ENCODE measurements at regions not wholly inside any gene's neighbourhood (a gene's known extent, or its start where the extent isn't known, plus 50 kb on each side); places are given as distances from the start of the nearest gene placed in this dataset.

DNA sequence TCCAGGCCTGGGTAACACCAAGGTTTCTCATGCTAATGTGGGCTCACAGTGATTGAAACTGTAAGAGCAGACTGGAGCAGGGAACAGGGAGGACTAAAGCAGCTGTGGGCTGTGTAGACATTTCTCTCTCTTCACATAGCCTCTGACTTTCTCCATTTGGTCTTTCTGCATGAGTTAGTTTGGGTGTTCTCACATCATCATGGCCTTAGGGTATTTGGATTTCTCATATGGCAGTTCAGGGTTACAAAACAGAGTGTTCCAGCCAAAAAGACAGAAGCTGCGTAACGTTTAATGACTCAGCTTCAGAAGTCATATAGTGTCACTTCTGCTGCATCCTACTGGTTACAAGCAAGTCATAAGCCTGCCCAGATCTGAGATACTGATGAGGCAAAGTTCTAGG is 52.0 kb upstream of the OSBPL8 start:
- DNase-seq: no peak

DNA sequence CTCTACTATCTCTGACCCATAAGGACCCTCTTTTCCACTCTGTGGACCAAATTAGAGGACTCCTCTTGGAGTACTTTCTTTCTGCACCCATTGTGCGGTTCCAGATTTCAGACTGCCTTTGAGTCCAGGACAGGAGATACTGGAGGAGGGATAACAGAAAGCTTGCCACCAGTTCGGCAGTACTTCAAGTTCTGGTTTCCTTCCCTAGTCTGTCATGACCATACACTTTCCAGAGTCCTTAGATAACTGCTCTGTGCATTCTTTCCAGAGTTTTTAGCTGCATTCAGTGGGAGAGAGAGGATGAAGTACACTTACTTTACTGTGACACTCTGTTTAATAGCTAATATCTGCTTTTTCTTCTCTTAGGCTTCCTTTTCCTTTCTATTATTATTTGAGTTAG is 54.8 kb upstream of the OSBPL8 start:
- DNase-seq: no peak

DNA sequence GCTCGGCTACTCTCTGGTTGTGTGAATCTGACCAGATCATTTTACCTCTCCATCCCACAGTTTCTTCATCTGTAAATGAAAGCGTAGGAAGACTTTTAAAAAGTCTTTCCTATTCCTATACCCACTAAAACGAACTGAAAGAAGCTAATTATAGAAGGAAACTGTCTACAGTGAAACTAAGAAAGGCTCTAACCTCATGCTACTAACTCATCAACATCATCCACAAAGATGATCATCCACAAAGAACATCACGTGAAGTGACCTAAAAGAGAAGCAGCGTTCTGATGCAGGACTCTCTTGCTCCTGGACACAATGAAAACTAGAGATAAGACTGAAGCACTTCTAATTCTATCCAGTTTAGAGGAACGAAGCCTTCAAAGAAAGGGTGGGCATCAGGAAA is 58.5 kb upstream of the OSBPL8 start:
- no peak for DNase-seq

DNA sequence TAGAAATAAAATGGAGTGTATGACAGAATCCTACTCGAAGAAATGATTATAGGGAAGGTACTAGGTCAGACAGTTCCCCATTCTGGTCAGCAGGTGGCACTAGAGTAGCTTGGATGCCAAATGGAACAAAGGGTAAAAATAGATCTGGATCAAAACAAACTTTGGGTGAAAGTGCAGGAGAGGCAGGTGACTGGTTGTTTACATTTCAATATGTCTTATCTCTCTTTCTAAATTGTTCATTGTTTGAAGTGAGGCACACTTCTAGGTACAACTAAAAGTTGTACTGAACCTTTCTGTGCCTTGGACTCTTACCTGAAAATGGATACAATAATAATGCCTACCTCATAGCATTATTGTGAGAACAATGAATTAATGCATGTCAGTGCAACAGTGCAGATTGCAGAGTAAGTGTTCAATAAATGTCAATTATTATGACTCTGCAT is 62.0 kb upstream of the OSBPL8 start:
- DNase-seq: peak; percentile 47

DNA sequence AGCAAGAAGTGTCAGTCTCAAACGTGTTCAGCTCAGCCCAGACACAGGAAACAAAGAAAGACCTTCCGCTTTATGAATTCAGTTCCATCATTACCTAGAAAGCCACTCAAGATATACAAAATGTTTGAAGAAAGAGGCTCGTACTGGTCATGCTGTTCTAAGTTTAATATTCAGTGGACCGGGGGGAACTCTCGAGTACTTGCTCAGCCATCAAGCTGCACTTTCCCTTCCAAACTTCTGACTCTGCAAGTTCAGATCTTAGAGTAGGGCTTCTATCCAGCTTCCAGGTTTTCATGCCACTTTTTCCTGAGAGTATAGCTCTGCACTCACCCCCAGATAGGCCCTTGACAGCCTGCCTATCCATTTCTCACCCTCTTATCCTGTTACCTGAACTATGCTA is 62.8 kb upstream of the OSBPL8 start:
- no peak for DNase-seq

DNA sequence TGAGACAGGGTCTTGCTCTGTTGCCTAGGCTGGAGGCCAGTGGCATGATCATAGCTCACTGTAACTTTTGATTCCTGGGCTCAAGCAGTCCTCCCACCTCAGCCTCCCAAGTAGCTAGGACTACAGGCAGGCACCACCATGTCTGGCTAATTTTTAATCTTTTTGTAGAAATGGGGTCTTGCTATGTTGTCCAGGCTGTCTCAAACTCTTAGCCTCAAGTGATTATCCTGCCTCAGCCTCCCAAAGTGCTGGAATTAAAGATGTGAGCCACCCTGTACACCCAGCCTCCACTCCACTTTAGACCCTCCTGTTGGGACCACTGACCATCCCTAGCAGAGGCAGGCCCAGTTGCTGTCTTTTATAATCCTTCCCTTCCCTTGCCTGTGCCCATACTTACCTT is 63.3 kb upstream of the OSBPL8 start:
- DNase-seq: no peak

DNA sequence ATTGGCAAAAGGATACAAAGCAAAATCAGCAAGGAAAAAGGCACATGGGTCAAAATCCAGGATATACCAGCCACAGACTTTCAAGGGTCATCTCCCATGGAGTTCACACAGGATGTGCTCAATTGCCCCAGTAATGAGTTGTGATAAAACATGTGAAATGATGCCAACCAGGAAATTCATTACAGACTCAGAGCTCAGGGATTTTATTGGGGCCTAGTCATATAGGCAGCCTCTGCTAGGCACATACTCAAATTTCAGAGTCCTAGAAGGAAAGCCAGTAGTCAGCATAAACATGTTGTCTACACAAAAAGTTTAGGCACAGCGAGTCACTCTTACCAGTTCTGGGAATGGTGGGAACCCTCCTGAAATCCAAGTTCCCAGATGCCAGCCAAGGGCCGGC is 64.4 kb upstream of the OSBPL8 start:
- DNase-seq: no peak

DNA sequence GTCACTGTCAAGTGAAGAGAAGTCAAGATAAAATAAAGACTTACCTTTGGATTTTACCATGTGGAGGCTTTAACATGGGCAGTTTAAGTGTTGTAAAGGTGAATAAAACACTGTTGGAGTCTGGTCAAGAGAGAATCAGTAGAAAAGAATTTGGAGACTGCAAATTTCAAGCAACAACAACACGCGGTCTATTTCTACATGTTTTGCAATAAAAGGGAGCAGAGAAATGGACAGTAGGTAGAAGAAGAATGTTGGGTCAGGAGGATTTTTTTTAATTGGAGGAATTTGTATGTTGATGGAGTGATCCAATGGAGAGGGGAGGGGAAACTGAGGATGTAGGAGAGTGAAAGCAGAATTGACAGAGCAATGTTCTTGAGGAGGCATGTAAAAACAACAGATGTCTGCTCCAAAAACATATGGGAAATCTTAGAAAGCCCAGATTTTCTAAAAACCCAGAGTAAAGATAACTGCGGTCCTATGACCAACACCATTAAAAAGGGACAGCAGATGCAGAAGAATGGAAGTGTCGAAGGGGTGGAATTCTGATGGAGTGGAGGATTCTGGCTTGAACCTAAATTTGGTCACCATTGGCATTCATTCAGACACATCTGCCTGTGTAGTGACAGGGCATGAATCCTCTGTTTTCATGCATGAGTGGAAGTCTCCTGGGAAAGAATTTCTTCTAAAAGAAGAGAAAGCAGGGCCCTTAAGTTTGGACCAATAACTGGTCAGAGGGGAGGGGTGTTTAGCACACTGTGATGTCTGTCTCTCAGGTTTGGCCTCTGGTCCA is 68.0 kb upstream of the OSBPL8 start:
- no peak for DNase-seq

DNA sequence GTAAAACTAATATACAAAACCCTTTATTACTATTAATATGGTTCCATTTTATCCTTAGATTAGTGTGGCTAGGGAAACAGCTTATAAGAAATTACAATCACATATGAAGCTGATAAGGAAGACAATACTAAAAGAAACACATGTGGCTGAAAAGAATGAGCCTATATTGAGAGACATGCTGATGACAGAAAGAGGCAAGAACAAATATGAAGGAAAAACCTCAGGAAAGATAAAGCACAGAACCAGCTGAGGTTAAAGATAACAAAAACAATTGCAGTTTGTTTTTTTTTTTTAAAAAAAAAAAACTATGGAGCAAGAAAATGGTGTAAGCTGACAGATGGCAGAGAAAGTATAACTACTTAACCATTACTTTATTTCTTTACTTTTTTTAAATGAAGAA is 69.2 kb upstream of the OSBPL8 start:
- DNase-seq: no peak

DNA sequence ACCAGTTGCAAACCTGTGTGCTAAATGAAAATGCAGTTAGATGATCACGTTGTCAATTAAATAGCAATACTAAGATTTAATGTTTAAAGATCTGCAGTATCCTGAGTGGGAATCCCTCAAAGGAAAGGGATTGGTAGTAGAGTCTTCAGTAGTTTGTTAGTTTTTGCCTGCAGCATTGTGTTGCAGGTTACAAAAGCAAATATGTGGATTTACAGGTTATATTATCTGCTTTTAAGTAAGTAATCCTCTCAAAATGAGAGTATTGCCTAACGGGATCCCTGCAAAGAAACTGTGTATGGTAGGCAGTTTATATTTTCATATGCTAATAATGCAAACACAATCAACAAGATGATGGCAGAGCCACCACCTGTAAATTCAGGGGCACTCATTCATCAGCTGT is 72.2 kb upstream of the OSBPL8 start:
- DNase-seq: no peak

DNA sequence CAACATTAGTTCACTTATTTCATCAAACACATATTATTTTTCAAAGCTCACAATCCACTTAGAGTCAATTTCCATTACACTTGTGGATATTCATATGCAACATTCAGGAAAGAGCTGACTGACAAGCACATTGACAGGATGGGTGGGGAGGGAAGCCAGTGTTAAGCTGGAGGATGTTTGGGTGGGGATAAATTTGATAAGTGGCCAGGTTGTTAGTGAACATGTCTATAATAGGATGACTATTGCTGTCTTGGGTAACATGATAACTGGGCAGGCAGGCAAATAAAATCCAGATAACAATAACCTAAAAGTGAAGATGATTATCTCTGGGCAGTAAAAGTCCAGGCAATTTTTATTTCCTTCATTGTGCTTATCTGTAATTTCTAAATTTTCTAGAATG is 73.8 kb upstream of the OSBPL8 start:
- no peak for DNase-seq

DNA sequence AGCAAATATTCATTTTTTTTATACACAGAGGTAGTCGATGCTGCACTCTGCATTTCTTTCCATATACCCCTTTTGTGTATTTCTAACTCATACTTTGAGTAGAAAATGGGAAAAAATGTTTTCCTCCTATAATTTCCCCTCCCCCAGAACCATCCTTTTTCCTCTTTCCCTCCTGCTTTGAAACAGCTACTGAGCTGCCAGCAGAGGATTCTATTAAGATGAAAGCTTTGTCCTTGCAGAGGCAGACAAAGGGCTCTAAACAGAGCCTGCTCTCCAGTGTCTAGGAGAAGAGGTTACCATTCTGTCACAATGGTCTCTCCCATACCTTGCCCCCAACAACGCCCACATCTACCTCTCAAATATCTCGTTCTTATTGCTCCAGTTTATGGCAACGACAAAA is 74.6 kb upstream of the OSBPL8 start:
- DNase-seq: no peak

DNA sequence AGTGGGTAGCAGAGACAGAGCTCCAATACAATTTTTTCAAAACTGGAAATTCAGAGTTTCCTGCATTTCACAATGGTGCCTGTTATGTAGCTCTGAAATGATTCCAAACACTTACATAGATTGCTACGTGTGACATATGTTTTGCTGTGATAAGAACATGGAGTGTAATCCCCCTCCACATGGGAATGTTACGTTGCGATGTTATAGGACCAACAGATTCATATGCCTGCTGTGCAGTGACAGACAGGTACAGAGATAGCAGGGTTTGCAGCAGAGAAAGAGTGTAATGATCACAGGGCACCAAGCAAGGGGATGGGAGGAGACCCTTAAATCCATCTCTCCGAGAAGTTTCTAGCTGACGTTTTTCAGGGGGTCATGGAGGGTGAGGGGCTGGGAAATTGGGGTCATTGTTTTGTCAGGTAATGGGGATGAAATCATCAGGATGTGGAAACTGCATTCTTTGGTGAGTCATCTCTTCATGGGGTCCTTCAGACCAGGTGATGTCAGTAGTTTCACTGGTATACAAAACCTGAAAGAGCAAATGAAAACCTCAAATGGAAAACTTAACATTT is 76.6 kb upstream of the OSBPL8 start:
- DNase-seq: no peak

DNA sequence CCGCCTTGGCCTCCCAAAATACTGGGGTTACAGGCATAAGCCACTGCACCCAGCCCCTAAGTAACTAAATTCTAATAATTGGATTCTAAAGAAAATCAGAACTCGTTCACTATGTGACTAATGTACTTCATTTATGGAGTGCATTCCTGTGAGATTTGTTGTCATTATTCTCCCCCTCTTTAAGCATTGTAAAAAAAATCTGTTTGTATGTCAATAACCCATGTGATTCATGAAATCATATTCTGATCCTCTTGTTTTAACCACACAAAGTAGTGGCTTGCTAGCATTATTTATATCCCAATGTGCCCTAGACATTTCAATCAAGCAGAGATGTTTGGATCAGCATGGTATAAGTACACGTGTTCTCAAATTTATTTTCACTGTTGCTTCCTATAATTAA is 78.2 kb upstream of the OSBPL8 start:
- DNase-seq: no peak

DNA sequence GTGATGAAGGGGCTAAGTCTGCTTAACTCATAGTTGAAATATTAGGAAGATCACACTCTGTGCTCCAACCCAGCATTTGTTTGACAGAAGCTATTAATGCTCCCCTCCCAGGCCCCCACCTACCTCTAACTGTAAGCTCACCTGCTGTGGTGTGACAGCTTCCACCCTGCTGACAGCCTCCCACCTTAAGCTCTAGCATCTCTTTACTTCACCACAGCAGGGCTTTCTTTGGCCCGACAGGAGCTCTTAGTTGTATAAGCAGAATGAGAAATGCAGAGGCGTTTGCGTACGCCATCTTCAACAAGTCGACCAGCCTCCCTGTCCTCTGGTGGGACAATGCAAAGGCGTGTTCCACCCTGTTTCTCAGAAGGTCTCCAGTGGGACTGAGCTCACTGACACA is 80.1 kb upstream of the OSBPL8 start:
- no peak for DNase-seq

DNA sequence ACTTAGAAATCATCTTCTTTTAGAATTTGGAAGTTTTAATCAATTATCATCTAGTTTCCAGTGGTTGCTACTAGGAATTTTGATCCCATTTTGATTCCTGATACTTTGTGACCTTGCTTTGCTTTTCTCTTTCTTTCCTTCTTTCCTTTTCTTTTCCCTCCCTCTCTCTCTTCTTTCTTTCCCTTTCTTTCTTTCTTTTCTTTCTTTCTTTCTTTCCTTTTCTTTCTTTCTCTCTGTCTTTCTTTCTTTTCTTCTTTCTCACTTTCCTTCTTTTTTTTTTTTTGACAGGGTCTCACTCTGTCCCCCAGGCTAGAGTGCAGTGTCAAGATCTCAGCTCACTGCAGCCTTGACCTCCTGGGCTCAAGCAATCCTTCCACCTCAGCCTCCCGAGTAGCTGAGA is 81.5 kb upstream of the OSBPL8 start:
- no peak for DNase-seq

DNA sequence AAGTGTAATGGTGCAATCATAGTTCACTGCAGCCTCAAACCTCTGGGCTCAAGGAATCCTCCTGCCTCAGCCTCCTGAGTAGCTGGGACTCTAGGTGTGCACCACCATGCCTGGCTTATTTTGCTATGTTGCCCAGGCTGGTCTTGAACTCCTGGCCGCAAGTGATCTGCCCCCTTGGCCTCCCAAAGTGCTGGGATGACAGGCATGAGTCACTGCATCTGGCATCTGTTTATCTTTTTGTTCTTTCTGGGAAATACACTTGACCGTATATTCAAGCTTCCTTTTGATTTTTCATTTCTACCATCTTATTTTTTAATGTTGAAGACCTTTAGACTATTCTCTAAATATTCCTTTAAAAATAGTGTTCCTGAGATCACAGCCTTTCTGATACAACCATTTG is 82.4 kb upstream of the OSBPL8 start:
- no peak for DNase-seq

DNA sequence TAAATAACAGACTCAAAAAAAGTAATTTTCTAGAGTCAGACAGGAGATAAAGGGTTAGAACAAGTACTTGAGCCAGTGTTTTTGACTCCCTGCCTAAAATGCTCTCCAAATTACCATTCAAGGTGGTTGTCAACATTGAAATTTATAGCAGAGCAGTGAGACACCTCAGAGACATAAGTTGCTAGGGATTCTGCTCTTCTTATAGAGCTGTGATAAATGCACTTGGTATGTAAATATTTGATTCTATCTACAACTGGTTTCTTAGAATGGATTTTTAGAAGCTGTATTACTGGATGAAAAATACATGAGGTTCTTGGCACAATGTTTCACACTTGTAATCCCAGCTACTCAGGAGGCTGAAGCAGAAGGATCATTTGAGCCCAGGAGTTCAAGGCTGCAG is 83.9 kb upstream of the OSBPL8 start:
- no peak for DNase-seq

DNA sequence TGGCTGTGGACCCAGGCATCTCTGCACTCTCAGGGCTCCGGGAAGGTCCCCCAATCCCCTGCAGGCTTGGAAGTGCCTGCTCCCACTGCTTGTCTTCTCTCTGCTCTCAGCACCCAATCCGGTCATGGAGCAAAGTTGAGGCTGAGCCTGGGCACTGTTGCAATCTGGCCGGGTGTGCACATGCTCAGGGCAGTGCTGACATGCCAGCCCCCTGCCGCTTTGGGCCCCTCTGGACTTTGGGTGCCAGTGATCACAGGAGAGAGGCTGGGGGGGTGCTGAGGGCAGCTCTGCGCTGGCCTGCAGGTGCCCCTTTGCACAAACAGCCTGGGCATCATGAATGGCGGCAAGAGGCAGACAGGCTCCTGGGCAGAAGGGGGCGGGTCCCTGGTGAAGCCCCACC is 85.4 kb upstream of the OSBPL8 start:
- no peak for DNase-seq

DNA sequence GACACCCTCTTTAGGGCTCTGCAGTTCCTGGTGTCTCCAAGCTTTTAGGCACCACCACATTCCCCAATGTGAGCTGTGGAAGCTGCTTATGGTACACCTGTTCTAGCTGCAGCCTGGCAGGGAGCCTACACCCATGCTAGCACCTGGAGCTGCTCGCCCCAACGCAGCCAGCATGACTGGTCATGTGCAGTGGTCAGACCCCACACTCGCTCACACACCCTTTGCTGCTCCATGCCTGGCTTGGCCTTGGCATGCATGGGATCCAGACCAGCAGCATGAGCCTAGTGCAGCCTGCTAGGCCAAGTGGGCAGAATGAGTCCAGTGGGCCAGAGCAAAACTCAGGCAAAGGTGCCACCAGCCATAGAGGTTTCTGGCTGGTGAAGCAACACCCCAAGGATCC is 86.4 kb upstream of the OSBPL8 start:
- no peak for DNase-seq

DNA sequence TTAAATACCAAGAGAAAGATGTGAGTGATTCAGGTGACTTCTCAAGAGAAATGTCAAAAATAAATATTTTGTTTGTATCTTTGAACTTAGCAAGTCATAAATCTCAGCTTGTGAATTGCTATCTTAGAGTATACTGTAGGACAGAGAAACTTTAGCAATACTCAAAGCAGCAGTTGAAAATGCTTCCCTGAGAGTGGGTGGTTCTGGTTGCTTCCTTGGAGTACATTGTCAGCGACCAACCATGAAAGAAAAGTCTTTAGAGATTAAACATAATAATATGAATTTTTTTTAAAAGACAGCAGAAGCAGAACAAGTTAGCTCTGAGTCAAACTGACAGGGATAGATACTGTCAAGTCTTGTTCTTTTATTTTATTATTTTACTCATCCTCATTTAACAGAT is 86.8 kb upstream of the OSBPL8 start:
- no peak for DNase-seq

DNA sequence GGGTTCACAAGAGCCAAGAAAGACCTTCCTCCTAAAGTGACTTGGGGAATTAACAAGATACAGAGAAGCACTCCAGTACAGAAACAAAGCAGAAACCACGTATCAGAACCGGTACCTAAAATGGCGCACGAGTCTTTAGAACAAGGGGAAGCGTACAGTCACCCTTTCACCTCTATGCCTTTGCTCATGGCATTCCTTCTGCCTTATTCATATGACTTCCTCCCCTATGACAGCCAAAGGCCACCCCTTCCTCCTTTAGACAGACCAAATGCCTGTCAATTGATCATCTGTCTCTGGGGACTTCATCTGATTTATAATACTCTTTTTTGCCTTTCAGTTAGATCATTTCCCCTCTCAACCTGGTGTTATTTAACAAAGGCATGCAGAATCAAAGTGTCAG is 89.5 kb upstream of the OSBPL8 start:
- no peak for DNase-seq

DNA sequence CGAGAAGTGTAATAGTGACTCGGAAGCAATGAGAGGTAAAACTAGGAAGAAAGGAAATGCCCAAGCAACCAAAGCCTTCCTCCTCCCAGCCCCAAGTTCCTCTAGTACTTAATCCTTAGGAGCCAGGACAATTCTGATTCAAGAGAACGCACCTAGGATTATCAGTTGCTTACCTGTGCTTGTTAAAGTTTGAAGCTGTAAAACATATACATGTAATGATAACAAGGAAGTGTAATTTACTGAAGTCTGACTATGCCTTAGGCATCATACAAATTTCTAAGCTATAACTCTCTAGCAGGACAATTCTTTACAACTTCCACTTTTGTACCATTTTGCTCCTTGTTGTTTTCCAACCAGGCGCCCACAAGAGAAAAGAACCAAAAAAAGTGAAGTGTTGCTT is 92.8 kb upstream of the OSBPL8 start:
- no peak for DNase-seq

DNA sequence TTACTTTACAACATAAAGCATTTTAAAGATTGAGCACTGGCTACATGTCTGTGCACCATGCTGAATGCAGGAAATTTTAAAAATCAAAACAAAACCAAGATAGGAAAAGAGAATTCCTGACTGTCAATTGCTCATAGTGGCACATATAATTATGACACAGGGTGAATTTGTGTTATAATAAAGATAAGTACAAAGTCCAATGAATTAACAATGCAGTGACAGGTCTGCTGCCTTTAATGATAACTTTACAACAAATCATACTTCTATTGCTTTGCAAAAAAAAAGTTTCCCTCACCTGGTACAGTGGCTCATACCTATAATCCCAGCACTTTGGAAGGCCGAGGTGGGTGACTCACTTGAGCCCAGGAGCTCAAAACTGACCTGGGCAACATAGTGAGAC is 93.8 kb upstream of the OSBPL8 start:
- no peak for DNase-seq

DNA sequence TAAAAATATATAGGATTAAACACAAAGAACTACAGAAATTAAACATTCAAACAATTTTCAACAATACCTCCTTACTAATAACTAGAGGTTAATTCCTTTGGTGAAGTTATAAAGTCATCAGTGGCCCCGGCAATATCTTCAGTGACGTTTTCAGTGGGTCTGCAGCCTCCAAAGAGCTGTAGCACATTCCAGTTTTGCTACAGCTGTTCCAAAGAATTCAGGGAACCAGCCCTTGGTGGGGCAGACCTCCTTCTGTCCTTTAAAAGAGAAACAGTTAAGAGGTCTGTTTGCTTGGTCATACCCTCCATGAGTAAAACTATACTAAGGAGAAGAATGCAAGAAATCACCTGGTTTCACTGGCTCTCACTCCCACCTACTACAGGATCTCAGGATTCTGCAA is 99.2 kb upstream of the ZDHHC17 start:
- no peak for DNase-seq
